Breast epithelium (tissue), 3 donors: ENCODE measurements at regions not wholly inside any gene's neighbourhood (a gene's known extent, or its start where the extent isn't known, plus 50 kb on each side); places are given as distances from the start of the nearest gene placed in this dataset.

Experiments used
- CTCF ChIP-seq, 3 donors: fragments of 450-650 bp; IDR thresholded peaks; one replicate each; pipeline ENCODE4 v1.5.1; 2016 to 2017; ENCODE audit warnings: antibody characterized with exemption in 3 of 3, mild to moderate bottlenecking in 3 of 3, moderate library complexity in 3 of 3
- POLR2A ChIP-seq: fragments of 450-650 bp; IDR thresholded peaks from one replicate; pipeline ENCODE4 v1.6.1; 2016; ENCODE audit warnings: antibody characterized with exemption, mild to moderate bottlenecking, moderate library complexity
- POLR2AphosphoS5 ChIP-seq, 3 donors: sonication (generic); formaldehyde crosslinking; IDR thresholded peaks; one replicate each; pipeline ENCODE4 v1.6.1; 2017; ENCODE audit warnings: antibody characterized with exemption in 3 of 3

GRCh38 chr15:47035475-47036406 is 681.6 kb upstream of the SEMA6D start:
- TF ChIP-seq POLR2AphosphoS5 (IDR thresholded peaks at IDR 0.05) = no peak
- TF ChIP-seq POLR2A = no peak
- no peak for TF ChIP-seq CTCF (IDR thresholded peaks at IDR 0.05)
